CD1c-positive myeloid dendritic cell (primary cell): ENCODE measurements at regions not wholly inside any gene's neighbourhood (a gene's known extent, or its start where the extent isn't known, plus 50 kb on each side); places are given as distances from the start of the nearest gene placed in this dataset.

Source experiments
- DNase-seq: peaks from one replicate; pipeline ENCODE4 v3.0.0-alpha.2; 2016; ENCODE audit errors: extremely low spot score

DNA sequence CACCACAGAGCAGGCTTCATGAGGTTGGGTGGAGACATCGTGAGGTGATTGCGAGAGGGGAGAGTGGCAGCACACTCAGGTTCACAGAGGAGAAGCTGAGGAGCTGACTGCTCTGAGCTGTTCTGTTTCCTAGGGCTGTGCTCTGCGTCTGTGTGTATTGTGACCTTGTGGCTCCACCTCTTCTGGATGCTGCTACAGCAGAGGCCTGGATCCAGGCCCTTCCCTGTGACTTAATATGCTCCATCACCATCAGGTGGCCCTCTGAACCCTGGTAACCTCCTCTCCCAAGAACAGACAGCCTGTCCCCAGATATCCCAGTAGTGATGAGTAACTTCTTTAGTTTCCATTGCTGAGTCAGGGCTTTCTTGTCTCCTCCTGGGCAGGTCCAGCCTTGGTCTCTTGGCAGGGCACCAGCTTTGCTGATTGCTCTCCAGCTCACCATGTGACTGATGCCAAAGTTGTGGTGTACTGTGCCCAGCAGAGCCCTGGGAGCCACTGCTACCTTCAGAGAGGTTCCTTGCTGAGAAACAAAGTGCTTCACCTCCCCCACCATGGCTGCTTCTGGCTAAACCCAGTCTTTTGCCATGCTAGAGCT lies 212.8 kb upstream of the CHD1 start:
- no peak for DNase-seq

- no peak for DNase-seq
Measured at GRCh38 chr5:99138911-99139310, 210.1 kb upstream of the CHD1 start.

DNA sequence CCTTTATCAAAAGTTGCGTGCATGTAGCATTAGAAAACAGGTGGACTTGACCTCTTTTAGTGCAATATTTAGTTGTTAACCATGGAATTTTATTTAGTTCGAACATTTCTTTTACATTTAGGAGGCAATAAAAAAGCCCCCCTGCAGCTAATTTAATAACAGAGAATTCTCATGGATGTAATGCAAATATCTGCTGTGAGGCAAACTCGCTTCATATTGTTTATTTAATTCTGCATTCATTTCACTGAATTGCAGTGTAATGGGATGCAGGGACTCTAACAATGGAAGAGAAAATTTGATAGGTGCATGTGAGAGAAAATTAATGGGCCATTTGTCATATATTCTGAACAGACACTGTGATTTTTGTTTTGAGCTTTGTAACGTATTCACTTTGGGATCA lies 205.1 kb upstream of the CHD1 start:
- no peak for DNase-seq

DNA sequence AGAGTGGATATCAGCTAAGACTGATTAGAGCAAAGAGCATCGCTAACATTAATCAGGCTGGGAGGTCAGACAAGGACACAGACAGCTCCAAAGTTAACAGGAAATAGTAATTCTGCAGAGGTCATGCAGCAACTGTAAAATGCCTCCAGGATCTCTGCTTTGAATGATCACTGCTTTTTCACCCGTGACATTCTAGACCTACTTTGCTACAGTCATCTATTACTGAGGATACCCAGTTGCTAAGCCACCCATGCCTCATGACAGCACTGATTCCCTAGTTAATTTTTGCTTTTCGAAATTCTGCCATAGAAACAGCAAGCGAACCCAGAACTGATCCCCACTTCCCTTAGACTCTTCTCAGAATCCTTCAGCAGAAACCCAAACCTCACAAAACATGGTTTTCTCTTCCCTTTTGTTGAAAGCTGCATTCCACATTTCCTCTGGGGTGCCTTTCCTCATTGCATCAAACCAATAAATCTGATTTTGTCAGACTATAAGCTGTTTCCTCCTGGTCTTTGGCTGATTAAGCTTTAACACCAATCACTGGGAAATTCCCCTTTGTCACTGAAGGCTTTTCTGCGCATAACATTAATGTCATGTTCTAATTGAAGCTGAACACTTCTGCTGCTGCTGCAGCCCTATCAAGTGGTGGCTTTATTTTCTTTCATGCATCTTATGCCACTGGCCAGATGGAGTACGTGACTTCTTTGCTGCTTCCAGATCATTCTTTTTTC lies 201.1 kb upstream of the CHD1 start:
- DNase-seq = peak; percentile 1

DNA sequence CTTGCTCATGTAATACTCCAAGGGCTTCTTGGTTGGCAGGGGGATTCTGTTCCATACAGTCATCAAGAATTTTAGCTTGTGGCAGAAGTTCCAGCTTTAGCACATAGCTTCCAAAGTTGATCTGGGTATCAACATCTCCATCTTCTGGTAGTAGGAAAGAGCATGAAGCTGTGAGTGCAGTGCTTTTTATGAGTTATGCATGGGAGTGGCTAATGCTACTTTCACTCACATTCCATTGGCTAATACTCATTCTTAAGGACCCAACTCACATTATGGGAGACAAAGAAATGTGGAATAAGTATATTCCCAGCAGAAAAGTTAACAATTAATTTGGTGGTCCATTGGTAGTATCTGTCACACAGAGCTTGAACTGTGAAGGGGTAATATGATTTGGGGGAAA lies 194.2 kb upstream of the CHD1 start:
- no peak for DNase-seq

DNA sequence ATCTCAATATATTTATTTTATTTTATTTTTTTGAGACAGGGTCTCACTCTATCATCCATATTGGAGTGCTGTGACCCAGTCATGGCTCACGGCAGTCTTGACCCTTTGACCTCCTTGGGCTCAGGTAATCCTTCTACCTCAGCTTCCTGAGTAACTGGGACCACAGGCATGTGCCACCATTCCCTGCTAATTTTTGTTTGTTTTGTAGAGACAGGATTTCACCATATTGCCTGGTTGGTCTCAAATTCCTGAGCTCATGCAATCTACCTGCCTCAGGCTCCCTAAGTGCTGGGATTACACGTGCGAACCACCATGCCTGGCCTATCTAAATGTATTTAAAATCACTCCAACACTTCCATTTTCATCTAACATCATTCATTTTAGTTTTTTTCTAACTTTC lies 190.5 kb upstream of the CHD1 start:
- DNase-seq = no peak

DNA sequence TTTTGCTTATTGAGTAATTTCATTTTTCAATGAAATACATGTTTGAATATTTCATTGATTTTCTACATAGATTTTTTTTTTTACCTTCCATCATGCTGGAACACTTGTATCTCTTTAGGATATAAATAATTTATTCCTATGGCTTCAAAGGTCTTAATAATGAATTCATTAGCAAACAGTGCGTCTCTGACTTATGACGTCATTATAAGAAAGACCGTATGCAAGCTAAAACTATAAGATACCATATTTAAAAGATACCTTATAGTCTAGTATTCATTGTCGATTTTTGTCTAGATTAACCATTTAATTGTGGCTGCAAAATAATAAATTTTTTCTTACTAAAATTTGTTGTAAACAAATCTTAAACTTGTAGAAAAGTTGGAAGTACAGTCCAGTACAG lies 187.7 kb upstream of the CHD1 start:
- DNase-seq = no peak

DNA sequence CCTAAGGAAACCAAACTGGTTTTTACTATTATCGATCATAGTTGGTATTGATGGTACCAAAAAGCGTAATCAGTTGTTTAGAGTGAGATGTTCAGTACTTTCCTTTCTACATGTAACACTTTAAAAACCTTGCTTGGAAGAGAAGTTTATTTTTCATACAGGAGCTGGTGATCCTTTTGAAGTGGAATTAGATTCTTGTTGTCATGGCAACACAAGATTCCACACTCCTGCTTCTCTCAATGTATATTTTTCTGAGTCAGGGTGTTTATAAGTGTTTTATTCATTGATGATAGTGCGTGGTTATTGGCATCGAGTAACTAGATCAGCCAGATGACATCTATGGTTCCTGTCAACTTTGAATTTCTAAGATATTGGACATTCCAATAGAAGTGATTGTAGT lies 181.1 kb upstream of the CHD1 start:
- no peak for DNase-seq

GRCh38 chr5:99105216-99105615 lies 176.4 kb upstream of the CHD1 start:
- DNase-seq = no peak

DNA sequence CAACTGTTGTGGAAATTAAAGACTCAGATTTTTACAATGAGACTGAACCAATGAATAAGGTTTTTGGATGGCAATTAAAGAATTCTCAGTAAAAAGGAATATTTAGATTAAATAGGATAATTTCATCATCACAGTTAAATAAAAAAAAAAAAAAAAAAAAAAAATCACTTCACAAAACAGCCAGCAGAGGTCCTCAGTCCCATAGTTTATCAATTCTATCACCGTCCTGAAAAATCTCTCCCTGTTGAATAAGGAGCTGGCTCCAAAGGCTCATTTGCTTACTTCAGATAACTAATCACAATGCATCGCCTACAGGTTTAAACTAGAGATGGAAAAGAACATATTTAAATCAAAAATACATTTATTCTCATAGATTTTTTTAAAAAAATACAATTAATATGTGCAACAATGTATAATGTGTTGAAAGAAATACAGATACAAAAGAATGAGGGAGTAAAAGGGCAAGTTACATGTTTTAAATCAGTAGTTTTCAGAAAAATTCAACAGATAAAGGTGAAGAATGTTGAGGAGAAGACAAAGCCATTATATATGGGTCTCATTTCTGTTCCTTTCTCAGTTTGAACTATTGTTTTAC lies 175.8 kb upstream of the CHD1 start:
- peak; percentile 51 for DNase-seq

DNA sequence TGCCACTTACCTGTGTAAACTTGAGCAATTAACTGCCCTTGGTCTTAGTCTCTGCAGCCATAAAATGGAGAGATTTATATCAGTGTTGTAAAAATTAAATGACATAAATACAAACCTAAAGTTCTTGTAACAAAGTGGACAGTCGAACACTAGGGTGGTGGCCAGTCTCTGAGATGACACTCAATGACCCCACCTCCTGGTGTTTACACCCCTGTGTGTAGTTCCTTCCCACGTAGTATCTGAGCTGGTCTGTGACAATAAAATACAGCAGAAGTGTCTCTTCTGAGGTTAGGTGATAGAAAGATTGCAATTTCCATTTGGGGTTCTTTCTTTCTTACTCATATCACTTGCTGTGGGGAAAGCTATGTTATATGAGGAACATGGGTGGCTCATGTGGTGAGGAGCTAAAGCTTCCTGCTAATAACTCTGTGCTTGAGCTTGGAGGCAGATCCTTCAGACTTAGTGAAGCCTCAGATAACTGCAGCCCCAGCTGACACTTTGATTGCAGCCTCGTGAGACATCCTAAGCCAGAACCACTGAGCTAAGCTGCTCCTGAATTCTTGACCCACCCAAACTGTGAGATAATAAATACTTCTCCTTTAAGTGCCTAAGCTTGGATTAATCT lies 173.4 kb upstream of the CHD1 start:
- DNase-seq = no peak

DNA sequence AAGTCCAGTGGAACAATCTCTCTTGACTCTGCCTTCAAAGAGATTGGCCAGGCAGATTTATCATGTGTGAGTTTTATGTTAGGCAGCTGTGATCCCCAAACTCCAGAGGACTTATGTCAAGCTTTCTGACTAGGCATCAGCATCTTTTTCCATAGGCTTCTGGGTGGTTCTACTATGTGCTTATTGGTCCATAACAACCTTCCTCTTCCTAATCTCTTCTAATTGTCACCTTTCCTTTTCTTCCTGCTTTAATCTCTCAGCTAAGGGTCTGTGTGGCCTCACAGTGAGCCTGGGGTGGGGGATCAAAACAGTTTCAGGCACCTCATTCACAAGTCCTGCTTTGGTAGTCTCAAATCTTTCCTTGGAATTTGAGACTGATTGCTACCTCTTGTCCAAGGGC lies 170.9 kb upstream of the CHD1 start:
- DNase-seq = no peak

GRCh38 chr5:99089822-99090549 lies 161.2 kb upstream of the CHD1 start:
- no peak for DNase-seq

DNA sequence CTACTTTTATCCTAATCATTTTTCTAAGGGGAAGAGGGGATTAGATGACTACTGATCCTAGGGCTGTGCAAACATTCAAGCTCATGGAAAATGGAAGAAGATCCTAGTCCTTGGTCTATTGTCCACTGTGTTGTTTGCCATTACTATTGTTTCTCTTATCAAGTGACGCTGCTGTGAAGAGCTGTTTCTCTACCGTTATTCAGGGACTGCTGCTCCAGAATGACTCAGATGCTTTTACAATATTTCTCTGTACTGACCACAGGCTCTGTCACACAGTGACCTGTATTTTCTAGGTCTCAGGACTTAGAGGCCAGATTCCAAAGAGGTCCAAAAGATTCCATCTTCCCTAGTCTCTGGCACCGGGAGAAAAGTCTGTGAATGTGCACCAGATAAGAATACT lies 159.5 kb upstream of the CHD1 start:
- DNase-seq = no peak

DNA sequence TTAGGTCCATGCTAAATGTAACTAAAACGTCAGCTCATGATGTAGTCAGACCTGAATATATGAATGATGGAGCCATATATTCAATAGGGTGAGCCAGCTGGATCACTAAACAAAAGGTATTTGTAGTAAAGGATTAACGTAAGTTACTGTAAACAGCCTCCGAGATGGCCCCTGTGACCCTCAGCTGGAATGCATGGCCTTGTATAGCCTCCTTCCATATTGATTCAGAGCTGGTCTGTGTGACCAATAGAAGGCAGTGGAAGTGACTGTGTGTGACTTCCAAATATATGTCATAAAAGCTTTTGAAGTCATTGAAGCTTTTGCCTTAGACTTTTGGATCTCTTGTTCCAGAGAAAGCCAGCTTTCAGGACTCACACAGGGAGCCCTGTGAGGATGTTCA lies 154.4 kb upstream of the CHD1 start:
- DNase-seq = no peak

- no peak for DNase-seq
Measured at GRCh38 chr5:99081711-99082110, 152.9 kb upstream of the CHD1 start.

GRCh38 chr5:99076723-99077640 lies 148.2 kb upstream of the CHD1 start:
- no peak for DNase-seq

DNA sequence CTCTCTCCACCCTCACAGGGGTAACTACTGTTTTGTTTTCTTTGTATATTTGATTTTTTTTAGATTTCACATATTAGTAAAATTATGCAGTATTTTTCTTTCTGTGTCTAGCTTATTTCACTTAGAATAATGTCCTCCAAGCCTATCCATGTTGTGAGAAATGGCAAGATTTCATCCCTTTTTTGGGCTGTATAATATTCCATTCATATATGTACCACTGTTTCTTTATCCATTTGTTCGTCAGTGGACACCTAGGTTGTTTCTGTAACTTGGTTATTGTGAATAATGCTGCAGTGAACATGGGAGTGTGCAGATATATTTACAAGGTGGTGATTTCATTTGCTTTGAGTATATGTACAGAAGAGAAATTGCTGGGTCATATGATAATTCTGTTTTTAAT lies 144.0 kb upstream of the CHD1 start:
- no peak for DNase-seq

GRCh38 chr5:99070822-99071221 lies 142.0 kb upstream of the CHD1 start:
- no peak for DNase-seq

- DNase-seq = no peak
Measured at GRCh38 chr5:99070362-99070761, 141.6 kb upstream of the CHD1 start.

- no peak for DNase-seq
Measured at GRCh38 chr5:99068944-99069650, 140.3 kb upstream of the CHD1 start.
